ENCODE measurements at regions not wholly inside any gene's neighbourhood (a gene's known extent, or its start where the extent isn't known, plus 50 kb on each side); places are given as distances from the start of the nearest gene placed in this dataset.

DNA sequence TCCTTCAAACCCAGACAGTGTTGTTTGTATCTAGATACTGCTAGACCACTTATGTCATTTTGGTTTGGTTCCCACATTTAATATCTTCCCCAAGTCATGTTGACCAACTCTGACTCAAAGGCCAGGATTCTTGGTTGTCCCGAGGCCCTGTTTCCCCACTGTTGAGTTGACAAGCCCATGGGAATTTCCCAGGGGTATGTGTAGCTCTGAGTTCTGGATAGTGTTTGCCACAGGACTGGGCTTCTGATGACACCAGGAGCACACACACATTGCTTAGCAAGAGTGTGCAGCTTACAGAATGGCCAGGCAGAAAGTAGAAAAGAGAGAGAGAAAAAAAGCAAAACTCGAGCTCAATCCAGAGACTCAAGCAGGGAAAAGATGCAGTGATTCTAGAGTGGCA lies 214.4 kb downstream of the NXNL2 start:
- Histone ChIP-seq H2BK120ac (replicated peaks; ENCODE audit: low read depth, low read length) (no peak overlapping the region), H4K91ac (replicated peaks; ENCODE audit: insufficient read length, low read length) (no peak overlapping the region), H3K27ac (ENCODE audit: low read depth, low read length) (no peak overlapping the region), H3K4me3 (ENCODE audit: extremely low read depth in 1 of 4, insufficient read depth in 2 of 4, low read depth in 3 of 4, low read length in 4 of 4) (no peak overlapping the region), H3K36me3 (ENCODE audit: control insufficient read depth in 2 of 4, insufficient read depth in 4 of 4, low read length in 3 of 4) (no peaks in the 10 kb centered on the region), H3K4me1 (replicated peaks in 1 of 4; ENCODE audit: control insufficient read depth in 3 of 4, insufficient read depth in 4 of 4, low read length in 3 of 4) (peaks cover 5 to 22% (median 12%) of the 10 kb centered on the region in 4 experiments), H3K23ac (ENCODE audit: insufficient read length) (no peak overlapping the region), H3K56ac (replicated peaks; ENCODE audit: insufficient read length, low read depth, low read length) (no peak overlapping the region), H2AK5ac (ENCODE audit: low read depth, low read length) (no peak overlapping the region), H3K9me3 (ENCODE audit: insufficient read depth in 2 of 2, low read depth in 1 of 2, low read length in 1 of 2) (peaks cover 3 to 4% of the 10 kb centered on the region in 2 experiments; a peak in 1 of 4 replicates), H4K5ac (ENCODE audit: insufficient read length, low read depth, low read length) (no peak overlapping the region), H3K18ac (ENCODE audit: extremely low read depth, low read length) (no peak overlapping the region), H2BK15ac (ENCODE audit: low read length) (no peak overlapping the region), H3K27me3 (replicated peaks in 1 of 4; ENCODE audit: control insufficient read depth in 3 of 4, extremely low read depth in 1 of 4, insufficient read depth in 3 of 4, low read length in 3 of 4) (no peaks in the 10 kb centered on the region), H2BK12ac (ENCODE audit: low read depth, low read length) (no peak overlapping the region), H4K20me1 (replicated peaks in 1 of 2; ENCODE audit: control insufficient read depth in 1 of 2, insufficient read depth in 2 of 2, low read length in 2 of 2) (no peaks in the 10 kb centered on the region), H2AFZ (ENCODE audit: low read length) (no peak overlapping the region), H3K14ac (ENCODE audit: insufficient read length) (no peak overlapping the region), H3K9ac (replicated peaks in 1 of 4; ENCODE audit: extremely low read depth in 1 of 4, low read depth in 3 of 4, low read length in 3 of 4) (no peak overlapping the region), H3K4me2 (ENCODE audit: insufficient read depth in 1 of 2, low read depth in 2 of 2, low read length in 2 of 2) (no peak overlapping the region), H3K23me2 (ENCODE audit: low read depth, low read length) (peaks cover 3% of the 10 kb centered on the region; the same call in 1 of the 2 replicates), H3K4ac (replicated peaks; ENCODE audit: insufficient read length, low read depth, low read length) (no peak overlapping the region), H4K8ac (ENCODE audit: extremely low read depth, insufficient read depth, low read length) (no peak overlapping the region), H3K79me2 (ENCODE audit: control insufficient read depth in 1 of 2, insufficient read depth in 2 of 2, low read length in 2 of 2) (no peaks in the 10 kb centered on the region), H3K79me1 (ENCODE audit: low read depth, low read length) (no peaks in the 10 kb centered on the region), H2BK5ac (ENCODE audit: low read depth, low read length) (peak overlapping the region; percentile 7; the same call in 1 of the 2 replicates), H2BK20ac (ENCODE audit: low read length) (no peak overlapping the region)
- DNase-seq (ENCODE audit: low read depth in 1 of 2, low spot score in 2 of 2): no peak
- CTCF ChIA-PET (ENCODE audit: partially characterized antibody): interaction anchor here (3.5 kb wide), 1 partner anchor 156 kb away, joined by 8 read pairs; no protein-coding TSS in a partner anchor
- 82% methylated on average over 2 of the region's 2 CpGs; no CpG with 5 or more reads in 1 of the 2 experiments for WGBS, 2 experiments (ENCODE audit: extremely low coverage in 1 of 2, insufficient coverage in 1 of 2, insufficient read length in 1 of 2, insufficient replicate concordance in 2 of 2, low coverage in 1 of 2, low lambda C conversion rate in 2 of 2, missing lambda C conversion rate in 1 of 2)
- no peak for FAIRE-seq
- POLR2A ChIA-PET (ENCODE audit: partially characterized antibody): interaction anchor here (0.6 kb wide), 1 partner anchor 8 kb away, joined by 3 read pairs; no protein-coding TSS in a partner anchor
- no peak for TF ChIP-seq RNF2 (IDR thresholded peaks at IDR 0.05; ENCODE audit: borderline replicate concordance, low read depth, low read length, missing control alignments, poor library complexity, severe bottlenecking)
- TF ChIP-seq CBX8 (IDR thresholded peaks at IDR 0.05; ENCODE audit: borderline replicate concordance, low read depth, low read length): no peak
- no peak for TF ChIP-seq NANOG (IDR thresholded peaks at IDR 0.05; ENCODE audit: insufficient read depth, low read depth, low read length, poor library complexity, severe bottlenecking)
- TF ChIP-seq TEAD4 (IDR thresholded peaks at IDR 0.05; ENCODE audit: low read depth, low read length): no peak
- no peak for TF ChIP-seq ZNF274 (IDR thresholded peaks at IDR 0.05; ENCODE audit: borderline replicate concordance, extremely low read depth, low read length)
- TF ChIP-seq TBP (IDR thresholded peaks at IDR 0.05; ENCODE audit: low read depth, low read length): no peak
- TF ChIP-seq TAF1 (IDR thresholded peaks at IDR 0.05; ENCODE audit: low read depth, low read length): no peak
- no peak for TF ChIP-seq JUN (IDR thresholded peaks at IDR 0.05; ENCODE audit: low read depth, low read length)
- no peak for TF ChIP-seq SIRT6 (IDR thresholded peaks at IDR 0.05; ENCODE audit: low read length)
- no peak for TF ChIP-seq RXRA (IDR thresholded peaks at IDR 0.05; ENCODE audit: insufficient read depth, low read depth, low read length)
- TF ChIP-seq SIN3A (conservative IDR thresholded peaks at IDR 0.05 in 1 of 2, IDR thresholded peaks at IDR 0.05 in 1 of 2; ENCODE audit: low read depth in 1 of 2, low read length in 2 of 2): no peak
- no peak for TF ChIP-seq CREB1 (IDR thresholded peaks at IDR 0.05)
- TF ChIP-seq HDAC2 (IDR thresholded peaks at IDR 0.05; ENCODE audit: borderline replicate concordance in 1 of 2, low read depth in 2 of 2, low read length in 2 of 2): no peak
- no peak for TF ChIP-seq BCL11A (IDR thresholded peaks at IDR 0.05; ENCODE audit: low read depth in 2 of 2, low read length in 2 of 2)

Measured in H1 (cell line).